ENCODE measurements at regions not wholly inside any gene's neighbourhood (a gene's known extent, or its start where the extent isn't known, plus 50 kb on each side); places are given as distances from the start of the nearest gene placed in this dataset.

- no peak overlapping the region for H3K27ac ChIP-seq (ENCODE audit: extremely low read depth, low read depth, low read length)
- TF ChIP-seq KLF16 (IDR thresholded peaks at IDR 0.05) = no peak
- TF ChIP-seq CC2D1A (IDR thresholded peaks at IDR 0.05) = no peak
- TF ChIP-seq GTF2E2 (tag; IDR thresholded peaks at IDR 0.05) = no peak
- no peak for TF ChIP-seq BDP1 (IDR thresholded peaks at IDR 0.05; ENCODE audit: insufficient read depth, insufficient read length)
- TF ChIP-seq MTF1 (CRISPR knock-in tag; IDR thresholded peaks at IDR 0.05; ENCODE audit: borderline replicate concordance) = no peak
- TF ChIP-seq ZBTB1 (CRISPR knock-in tag; IDR thresholded peaks at IDR 0.05; ENCODE audit: borderline replicate concordance, low read depth) = no peak
- TF ChIP-seq FOXK2 (conservative IDR thresholded peaks at IDR 0.05 in 1 of 2, IDR thresholded peaks at IDR 0.05 in 1 of 2; ENCODE audit: low read depth in 2 of 2) = no peak
- no peak for TF ChIP-seq FOXP4 (CRISPR knock-in tag; IDR thresholded peaks at IDR 0.05; ENCODE audit: borderline replicate concordance)
- TF ChIP-seq CHD2 (IDR thresholded peaks at IDR 0.05; ENCODE audit: low read depth, low read length) = no peak
- no peak for TF ChIP-seq HEY1 (CRISPR knock-in tag; IDR thresholded peaks at IDR 0.05; ENCODE audit: borderline replicate concordance)
- no peak for TF ChIP-seq ASH1L (IDR thresholded peaks at IDR 0.05; ENCODE audit: borderline replicate concordance, low read depth, partially characterized antibody)
- no peak for TF ChIP-seq CBFB (CRISPR knock-in tag; IDR thresholded peaks at IDR 0.05)
- TF ChIP-seq ZNF511 (CRISPR knock-in tag; IDR thresholded peaks at IDR 0.05) = no peak
- TF ChIP-seq ARID3B (CRISPR knock-in tag; IDR thresholded peaks at IDR 0.05; ENCODE audit: borderline replicate concordance) = no peak
- no peak for ATAC-seq
- H3K9ac ChIP-seq (ENCODE audit: insufficient read depth in 1 of 2, low read depth in 2 of 2, low read length in 2 of 2) = no peak overlapping the region
- 0% methylated on average over 1 of the region's 1 CpG for WGBS (ENCODE audit: insufficient coverage, low coverage, missing lambda C conversion rate)
- no peak for FAIRE-seq
- no peak overlapping the region for H3K4me3 ChIP-seq
- no peak for DNase-seq (ENCODE audit: extremely low read depth in 1 of 4, low spot score in 3 of 4)
- H3K36me3 ChIP-seq (ENCODE audit: control insufficient read depth, insufficient read depth, low read length) = no peaks in the 10 kb centered on the region
- no peaks in the 10 kb centered on the region for H3K27me3 ChIP-seq (ENCODE audit: control insufficient read depth in 2 of 2, insufficient read depth in 2 of 2, low read length in 2 of 2)
- H2AFZ ChIP-seq (ENCODE audit: low read depth, low read length) = no peak overlapping the region
- H3K79me2 ChIP-seq (ENCODE audit: control insufficient read depth, insufficient read depth, low read length) = no peaks in the 10 kb centered on the region
- no TSS peak for BruUV-seq (replicated peaks)
- H4K20me1 ChIP-seq (replicated peaks; ENCODE audit: control insufficient read depth, insufficient read depth, low read length) = no peaks in the 10 kb centered on the region
- H3K9me1 ChIP-seq (ENCODE audit: control insufficient read depth, insufficient read depth, low read length) = no peaks in the 10 kb centered on the region
- intact Hi-C loops (cut with micrococcal nuclease) (no loop called here), in situ Hi-C loops (cut with MboI) (no loop called here)
- no peak overlapping the region for H3K4me2 ChIP-seq (ENCODE audit: insufficient read depth, low read length)
- H3K9me3 ChIP-seq (replicated peaks; ENCODE audit: control insufficient read depth, insufficient read depth, low read depth, low read length) = no peaks in the 10 kb centered on the region
- no peaks in the 10 kb centered on the region for H3K4me1 ChIP-seq (replicated peaks in 1 of 2; ENCODE audit: control insufficient read depth in 2 of 2, insufficient read depth in 2 of 2, low read length in 2 of 2)
- CTCF ChIA-PET (ENCODE audit: low intra/inter-chr PET ratio) = no interaction called here
- POLR2A ChIA-PET = no interaction called here
Observed at GRCh38 chr6:103617642-103618041, 1242.1 kb downstream of the HACE1 start.
